Transverse colon (tissue), 4 donors: ENCODE measurements at regions not wholly inside any gene's neighbourhood (a gene's known extent, or its start where the extent isn't known, plus 50 kb on each side); places are given as distances from the start of the nearest gene placed in this dataset.

Source experiments
- DNase-seq: peaks from one replicate; pipeline ENCODE4 v3.0.0-alpha.2; 2019
- H3K27ac ChIP-seq, 4 donors: fragments of 200-600 bp; sonication (generic); 2 replicates each; pipeline ENCODE4 v1.5.1; 2016 to 2018; ENCODE audit warnings: inconsistent platforms in 4 of 4
- H3K27me3 ChIP-seq: fragments of 200-600 bp; sonication (generic); 2 replicates; pipeline ENCODE4 v1.5.1; 2017; ENCODE audit warnings: inconsistent platforms
- H3K36me3 ChIP-seq, 4 donors: fragments of 200-600 bp; sonication (generic); 2 replicates each; pipeline ENCODE4 v1.5.1; 2017 to 2019; ENCODE audit warnings: inconsistent platforms in 4 of 4
- H3K4me1 ChIP-seq, 4 donors: fragments of 200-600 bp; sonication (generic); 2 replicates each; pipeline ENCODE4 v1.5.1; 2017 to 2020; ENCODE audit warnings: inconsistent platforms in 4 of 4
- H3K4me3 ChIP-seq, 4 donors: fragments of 200-600 bp; sonication (generic); 1 replicate in 1 of 4; 2 replicates in 3 of 4; pipeline versions ENCODE4 v1.5.1 to v1.6.1; 2017 to 2019; ENCODE audit warnings: inconsistent platforms in 4 of 4
- H3K9me3 ChIP-seq, 2 donors: fragments of 200-600 bp; sonication (generic); 2 replicates each; pipeline ENCODE4 v1.5.1; 2017 to 2019; ENCODE audit warnings: inconsistent platforms in 2 of 2
- EP300 ChIP-seq: sonication (generic); formaldehyde crosslinking; IDR thresholded peaks from one replicate; pipeline ENCODE4 v1.6.1; 2017; ENCODE audit warnings: antibody characterized with exemption, low read depth
- POLR2A ChIP-seq: fragments of 450-650 bp; IDR thresholded peaks from one replicate; pipeline ENCODE4 v1.6.1; 2016; ENCODE audit warnings: antibody characterized with exemption, mild to moderate bottlenecking, moderate library complexity
- POLR2AphosphoS5 ChIP-seq, 3 donors: sonication (generic); formaldehyde crosslinking; IDR thresholded peaks; one replicate each; pipeline ENCODE4 v1.6.1; 2016; ENCODE audit warnings: antibody characterized with exemption in 3 of 3
- WGBS, 2 donors: methylation state at CpG; one replicate each; pipeline ENCODE4 v1.1.5; 2018; ENCODE audit warnings: low coverage in 1 of 2; 5-methylcytosine and 5-hydroxymethylcytosine counted together
- in situ Hi-C, 4 donors: fragments of 200-750 bp; cut with MboI; loops; one replicate each; pipeline versions ENCODE4 v1.15.0 to v1.15.1; 2017; ENCODE audit warnings: low sequenced_read_pairs in 3 of 4, low pct_ligation_motif_present in 1 of 4, low pct_unique_long_range_greater_than_20kb in 1 of 4
- intact Hi-C: fragments of 100-400 bp; cut with DNase I; formaldehyde crosslinking; loops from one replicate; pipeline ENCODE4 v1.15.1; 2023; ENCODE audit warnings: low total_unique reads
- TF ChIP-seq, protein P1 (sequence below), 5 experiments: fragments of 200-600 bp in 3 of 5; fragments of 450-650 bp in 2 of 5; sonication (generic) in 3 of 5; IDR thresholded peaks; 1 replicate in 2 of 5; 2 replicates in 3 of 5; pipeline ENCODE4 v1.5.1; 2016 to 2017; ENCODE audit warnings: antibody characterized with exemption in 5 of 5, inconsistent platforms in 3 of 5, mild to moderate bottlenecking in 2 of 5, moderate library complexity in 1 of 5

DNA sequence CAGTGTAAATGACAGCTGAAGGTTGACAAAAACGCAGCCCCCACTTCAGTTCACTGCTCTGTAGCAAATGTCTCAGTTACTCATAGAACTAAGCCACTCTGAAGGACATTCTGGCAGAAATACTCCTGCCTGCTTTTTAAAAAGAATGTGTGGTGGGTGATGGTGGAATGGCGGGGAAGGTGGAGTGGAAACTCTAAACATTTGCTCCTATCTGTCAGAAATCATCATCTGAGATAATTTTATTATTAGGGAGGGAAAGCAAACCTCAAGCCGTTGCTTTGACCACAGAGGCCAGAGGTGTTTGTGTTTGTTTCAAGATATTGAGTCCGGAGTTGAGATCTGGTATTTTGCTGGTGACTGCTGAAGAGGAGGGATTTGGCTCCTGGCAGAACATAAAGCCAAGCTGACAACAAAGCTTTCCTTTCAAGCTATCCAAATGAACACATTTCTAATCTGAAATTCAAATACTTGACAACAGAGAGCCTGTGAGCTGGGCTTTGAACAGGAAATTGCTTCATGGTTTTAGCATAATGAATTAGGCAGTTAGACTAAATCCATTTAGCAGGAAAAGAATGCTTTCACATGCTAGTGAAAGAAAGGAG, 362.7 kb downstream of the CSNK1G3 start:
- H3K9me3 ChIP-seq = no peaks in the 10 kb centered on the region
- 57 to 76% methylated on average over 3 to 4 of the region's 4 CpGs for WGBS, 2 donors
- H3K4me3 ChIP-seq = no peak overlapping the region
- intact Hi-C loops = no loop called here
- peak overlapping the region in 1 of 4 donors; percentile 8 for H3K27ac ChIP-seq
- no peaks in the 10 kb centered on the region for H3K27me3 ChIP-seq
- TF ChIP-seq, protein P1, sequence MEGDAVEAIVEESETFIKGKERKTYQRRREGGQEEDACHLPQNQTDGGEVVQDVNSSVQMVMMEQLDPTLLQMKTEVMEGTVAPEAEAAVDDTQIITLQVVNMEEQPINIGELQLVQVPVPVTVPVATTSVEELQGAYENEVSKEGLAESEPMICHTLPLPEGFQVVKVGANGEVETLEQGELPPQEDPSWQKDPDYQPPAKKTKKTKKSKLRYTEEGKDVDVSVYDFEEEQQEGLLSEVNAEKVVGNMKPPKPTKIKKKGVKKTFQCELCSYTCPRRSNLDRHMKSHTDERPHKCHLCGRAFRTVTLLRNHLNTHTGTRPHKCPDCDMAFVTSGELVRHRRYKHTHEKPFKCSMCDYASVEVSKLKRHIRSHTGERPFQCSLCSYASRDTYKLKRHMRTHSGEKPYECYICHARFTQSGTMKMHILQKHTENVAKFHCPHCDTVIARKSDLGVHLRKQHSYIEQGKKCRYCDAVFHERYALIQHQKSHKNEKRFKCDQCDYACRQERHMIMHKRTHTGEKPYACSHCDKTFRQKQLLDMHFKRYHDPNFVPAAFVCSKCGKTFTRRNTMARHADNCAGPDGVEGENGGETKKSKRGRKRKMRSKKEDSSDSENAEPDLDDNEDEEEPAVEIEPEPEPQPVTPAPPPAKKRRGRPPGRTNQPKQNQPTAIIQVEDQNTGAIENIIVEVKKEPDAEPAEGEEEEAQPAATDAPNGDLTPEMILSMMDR (IDR thresholded peaks at IDR 0.05) = no peak
- TF ChIP-seq EP300 = no peak
- no peak for TF ChIP-seq POLR2AphosphoS5 (IDR thresholded peaks at IDR 0.05)
- no peak for TF ChIP-seq POLR2A
- no peaks in the 10 kb centered on the region for H3K36me3 ChIP-seq
- DNase-seq = no peak
- in situ Hi-C loops = no loop called here
- peaks cover 0 to 14% (median 0%) of the 10 kb centered on the region in 4 donors for H3K4me1 ChIP-seq

DNA sequence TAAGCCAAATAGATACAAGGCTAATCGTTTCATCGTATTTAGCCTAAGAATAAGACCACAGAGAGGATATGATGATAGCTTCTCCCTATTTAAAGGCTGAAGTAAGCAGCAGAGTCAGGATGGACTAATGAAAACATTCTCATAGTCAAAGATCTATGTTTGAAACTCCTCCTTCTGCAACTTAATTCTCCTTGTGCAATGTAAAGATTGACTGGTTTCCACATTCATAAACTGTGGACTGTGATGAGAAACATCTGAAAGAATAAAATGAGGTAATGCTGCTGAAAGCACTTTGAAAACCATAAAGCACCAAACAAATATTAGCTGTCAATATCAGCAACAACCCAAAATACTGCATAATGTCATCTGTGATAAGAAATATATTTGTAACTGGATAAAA, 361.9 kb downstream of the CSNK1G3 start:
- H3K9me3 ChIP-seq = no peaks in the 10 kb centered on the region
- 81 to 93% methylated on average over 2 of the region's 2 CpGs for WGBS, 2 donors
- no peaks in the 10 kb centered on the region for H3K27me3 ChIP-seq
- TF ChIP-seq, protein P1 (IDR thresholded peaks at IDR 0.05) = no peak
- TF ChIP-seq POLR2A (no peak), POLR2AphosphoS5 (IDR thresholded peaks at IDR 0.05) (no peak), EP300 (no peak)
- H3K27ac ChIP-seq = no peak overlapping the region
- H3K4me3 ChIP-seq = no peak overlapping the region
- intact Hi-C loops (no loop called here), in situ Hi-C loops (no loop called here)
- no peak for DNase-seq
- H3K4me1 ChIP-seq = peaks cover 0 to 15% (median under 1%) of the 10 kb centered on the region in 4 donors
- H3K36me3 ChIP-seq = no peaks in the 10 kb centered on the region

GRCh38 chr5:123871373-123871772, 359.4 kb downstream of the CSNK1G3 start:
- H3K36me3 ChIP-seq = no peaks in the 10 kb centered on the region
- H3K9me3 ChIP-seq = no peaks in the 10 kb centered on the region
- H3K27ac ChIP-seq = no peak overlapping the region
- in situ Hi-C loops (no loop called here), intact Hi-C loops (no loop called here)
- TF ChIP-seq, protein P1 (IDR thresholded peaks at IDR 0.05) = no peak
- TF ChIP-seq POLR2A = no peak
- 73% methylated on average over 1 of the region's 1 CpG; no CpG with 5 or more reads in 1 of the 2 donors for WGBS, 2 donors
- DNase-seq = no peak
- peaks cover 0 to 21% (median 2%) of the 10 kb centered on the region in 4 donors for H3K4me1 ChIP-seq
- no peaks in the 10 kb centered on the region for H3K27me3 ChIP-seq
- no peak overlapping the region for H3K4me3 ChIP-seq

DNA sequence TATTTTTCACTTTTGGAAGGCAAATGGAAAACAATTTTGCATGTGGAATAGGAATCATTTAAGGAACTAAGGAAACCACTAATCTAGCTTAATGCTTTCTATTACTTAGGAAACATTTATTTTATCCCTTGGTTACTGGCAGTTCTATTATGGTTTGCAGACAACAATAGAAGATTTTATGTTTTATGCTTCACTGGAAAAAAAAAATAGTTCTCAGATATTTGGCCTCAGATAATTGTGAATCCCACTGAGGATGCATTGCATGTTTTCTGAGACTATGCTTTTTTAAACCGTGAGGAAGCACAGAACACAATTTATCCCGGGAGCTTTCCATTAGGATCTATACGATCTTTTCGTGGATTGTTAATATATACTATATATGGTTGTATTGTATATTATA, 356.9 kb downstream of the CSNK1G3 start:
- WGBS, 2 donors = 92 to 93% methylated on average over 4 of the region's 4 CpGs
- Histone ChIP-seq H3K27me3 (no peaks in the 10 kb centered on the region), H3K27ac (peak overlapping the region in 1 of 4 donors; percentile 3), H3K36me3 (no peaks in the 10 kb centered on the region), H3K4me3 (no peak overlapping the region), H3K4me1 (peaks cover 0 to 7% (median 2%) of the 10 kb centered on the region in 4 donors), H3K9me3 (no peaks in the 10 kb centered on the region)
- intact Hi-C loops = no loop called here
- in situ Hi-C loops = no loop called here
- no peak for DNase-seq
- TF ChIP-seq, protein P1 (IDR thresholded peaks at IDR 0.05) = no peak
- TF ChIP-seq POLR2AphosphoS5 (IDR thresholded peaks at IDR 0.05) (no peak), EP300 (no peak), POLR2A (no peak)
